Esophagus squamous epithelium (tissue), 4 donors: ENCODE measurements at regions not wholly inside any gene's neighbourhood (a gene's known extent, or its start where the extent isn't known, plus 50 kb on each side); places are given as distances from the start of the nearest gene placed in this dataset.

Experiments
- POLR2A ChIP-seq, 4 donors: fragments of 450-650 bp; IDR thresholded peaks; one replicate each; pipeline ENCODE4 v1.6.1; 2017; ENCODE audit warnings: antibody characterized with exemption in 4 of 4, mild to moderate bottlenecking in 4 of 4, moderate library complexity in 3 of 4
- TF ChIP-seq, protein P1 (sequence below), 6 experiments: fragments of 450-650 bp in 4 of 6; fragments of 200-600 bp in 2 of 6; sonication (generic) in 2 of 6; IDR thresholded peaks; one replicate each; pipeline ENCODE4 v1.5.1; 2016 to 2019; ENCODE audit warnings: antibody characterized with exemption in 6 of 6, mild to moderate bottlenecking in 4 of 6, moderate library complexity in 4 of 6

DNA sequence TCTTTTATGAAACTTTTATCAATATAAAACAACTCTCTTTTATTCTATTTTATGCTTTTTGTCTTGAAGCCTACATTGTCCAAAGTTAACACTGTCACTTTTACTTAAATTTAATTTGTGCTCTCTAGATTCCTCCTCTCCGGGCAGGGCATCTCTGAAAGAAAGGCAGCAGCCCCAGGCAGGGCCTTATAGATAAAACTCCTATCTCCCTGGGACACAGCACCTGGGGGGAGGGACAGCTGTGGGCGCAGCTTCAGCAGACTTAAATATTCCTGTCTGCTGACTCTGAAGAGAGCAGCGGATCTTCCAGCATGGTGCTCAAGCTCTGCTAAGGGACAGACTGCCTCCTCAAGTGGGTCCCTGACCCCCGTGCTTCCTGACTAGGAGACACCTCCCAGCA lies 447.7 kb upstream of the FANCL start:
- TF ChIP-seq, protein P1, sequence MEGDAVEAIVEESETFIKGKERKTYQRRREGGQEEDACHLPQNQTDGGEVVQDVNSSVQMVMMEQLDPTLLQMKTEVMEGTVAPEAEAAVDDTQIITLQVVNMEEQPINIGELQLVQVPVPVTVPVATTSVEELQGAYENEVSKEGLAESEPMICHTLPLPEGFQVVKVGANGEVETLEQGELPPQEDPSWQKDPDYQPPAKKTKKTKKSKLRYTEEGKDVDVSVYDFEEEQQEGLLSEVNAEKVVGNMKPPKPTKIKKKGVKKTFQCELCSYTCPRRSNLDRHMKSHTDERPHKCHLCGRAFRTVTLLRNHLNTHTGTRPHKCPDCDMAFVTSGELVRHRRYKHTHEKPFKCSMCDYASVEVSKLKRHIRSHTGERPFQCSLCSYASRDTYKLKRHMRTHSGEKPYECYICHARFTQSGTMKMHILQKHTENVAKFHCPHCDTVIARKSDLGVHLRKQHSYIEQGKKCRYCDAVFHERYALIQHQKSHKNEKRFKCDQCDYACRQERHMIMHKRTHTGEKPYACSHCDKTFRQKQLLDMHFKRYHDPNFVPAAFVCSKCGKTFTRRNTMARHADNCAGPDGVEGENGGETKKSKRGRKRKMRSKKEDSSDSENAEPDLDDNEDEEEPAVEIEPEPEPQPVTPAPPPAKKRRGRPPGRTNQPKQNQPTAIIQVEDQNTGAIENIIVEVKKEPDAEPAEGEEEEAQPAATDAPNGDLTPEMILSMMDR (IDR thresholded peaks at IDR 0.05) = no peak
- no peak for TF ChIP-seq POLR2A (IDR thresholded peaks at IDR 0.05)
